Stimulated activated CD8-positive, alpha-beta memory T cell treated with anti-CD3 and anti-CD28 coated beads, Interleukin-15, amount 100 ng/mL, for 4 hours (primary cell): ENCODE measurements at regions not wholly inside any gene's neighbourhood (a gene's known extent, or its start where the extent isn't known, plus 50 kb on each side); places are given as distances from the start of the nearest gene placed in this dataset.
"Not testable (repeated sequence)": the region's sequence is repeated elsewhere in the genome, so short reads cannot be mapped to it uniquely, and the experiment has no call there.

Experiments used
- DNase-seq, 2 donors: peaks; one replicate each; pipeline ENCODE4 v3.0.0-alpha.2; 2020; ENCODE audit warnings: low read depth in 2 of 2

GRCh38 chr1:25171013-25171412, 61.3 kb downstream of the SYF2 start:
- DNase-seq = not testable (repeated sequence)

DNA sequence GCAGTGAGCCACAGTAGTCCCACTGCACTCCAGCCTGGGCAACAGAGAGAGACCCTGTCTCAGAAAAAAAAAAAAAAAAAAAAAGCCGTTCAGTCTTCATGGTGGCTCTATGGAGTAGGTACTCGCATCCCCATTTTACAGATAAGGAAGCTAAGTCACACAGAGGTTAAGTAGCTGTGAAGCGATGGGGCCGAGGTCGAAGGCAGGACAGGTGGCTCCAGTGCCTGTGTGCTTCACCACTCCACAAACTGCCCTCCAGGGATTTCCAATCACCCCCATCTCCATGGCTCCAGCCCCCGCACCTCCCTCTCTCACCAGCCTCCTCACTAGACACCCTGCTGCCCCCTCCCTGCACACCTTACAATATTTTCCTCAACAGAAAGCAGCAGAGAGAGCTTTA, 61.9 kb downstream of the SYF2 start:
- DNase-seq = no peak

GRCh38 chr1:25169610-25170009, 62.7 kb downstream of the SYF2 start:
- no peak for DNase-seq

DNA sequence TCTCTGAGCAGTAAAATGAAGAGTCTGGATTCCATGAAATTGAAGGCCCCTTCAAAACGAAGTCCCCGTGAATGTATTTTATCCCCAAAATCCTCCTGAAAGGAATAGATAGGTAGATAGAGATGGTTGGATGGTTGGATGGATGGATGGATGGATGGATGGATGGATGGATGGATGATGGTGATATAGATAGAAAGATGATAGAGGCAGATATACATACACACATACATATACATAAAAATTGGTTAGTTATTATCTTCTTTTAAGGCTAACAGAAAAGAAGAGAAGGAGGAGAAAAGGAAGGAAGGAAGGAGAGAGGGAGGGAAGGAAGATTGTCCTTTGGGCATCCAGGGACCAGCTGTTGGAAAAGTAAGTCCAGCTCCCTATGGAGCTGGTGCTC, 63.1 kb downstream of the SYF2 start:
- DNase-seq = no peak

DNA sequence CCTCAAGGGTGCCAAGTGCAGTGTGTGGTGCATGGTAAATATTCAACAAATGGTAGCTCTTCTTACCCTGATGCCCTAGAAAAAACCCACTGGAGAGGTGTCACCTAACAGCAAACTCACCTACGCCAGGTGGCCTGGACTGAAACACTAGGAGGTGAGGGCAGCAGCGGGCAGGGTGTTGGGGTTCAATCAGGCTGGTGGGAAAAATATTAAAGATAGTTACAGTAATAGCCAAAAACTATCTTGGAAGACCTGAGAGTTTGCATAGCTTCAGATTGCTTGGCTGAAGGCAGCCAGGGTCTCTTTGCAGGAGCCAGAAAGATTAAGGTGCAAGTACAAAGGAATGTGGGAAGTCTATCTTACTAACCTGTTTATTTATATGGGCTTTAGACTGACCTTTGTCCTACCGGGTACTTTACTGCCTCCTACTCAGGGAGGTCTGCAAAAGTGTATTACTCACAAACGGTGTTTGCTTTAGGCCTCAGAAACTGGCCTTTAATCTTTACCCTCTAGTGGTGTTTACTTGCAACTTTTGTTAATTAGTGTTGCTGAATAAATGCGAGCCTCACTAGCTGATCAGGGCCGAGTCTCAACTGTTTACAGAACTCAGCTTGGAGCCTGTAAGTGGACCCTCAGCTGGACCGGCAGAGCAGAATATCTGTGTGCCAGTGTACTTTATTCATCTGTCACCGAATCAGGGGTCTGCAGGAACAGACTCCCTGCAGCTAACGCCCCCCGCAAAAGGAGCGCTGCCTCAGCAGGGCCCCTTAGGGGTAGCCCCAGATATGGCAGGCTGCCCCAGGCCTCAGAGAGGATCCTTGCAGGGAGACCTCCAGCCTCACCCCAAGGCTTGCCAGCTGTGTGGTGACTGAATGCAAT, 63.9 kb downstream of the SYF2 start:
- no peak for DNase-seq

GRCh38 chr1:25167269-25168192, 64.8 kb downstream of the SYF2 start:
- no peak for DNase-seq

- no peak for DNase-seq
Observed at GRCh38 chr1:25166847-25167246, 65.5 kb downstream of the SYF2 start.

DNA sequence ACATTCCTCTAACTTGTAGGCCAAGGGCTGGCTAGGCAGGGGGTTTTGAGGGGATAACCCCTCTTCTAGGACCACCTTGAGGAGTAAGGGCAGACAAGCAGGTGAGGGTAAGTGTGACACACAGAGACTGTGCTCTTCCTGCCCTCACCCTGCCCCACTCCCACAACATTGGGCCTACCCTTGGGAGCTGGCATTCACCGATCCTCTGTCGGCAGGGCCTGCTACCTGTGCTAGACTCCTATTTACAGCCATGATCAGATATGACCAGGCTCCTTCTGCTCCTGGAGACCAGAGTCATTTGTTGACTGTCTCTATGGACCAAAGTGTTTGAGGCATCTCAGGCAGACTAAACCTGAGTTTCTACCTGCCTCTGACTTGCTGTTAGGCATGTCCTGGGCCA, 68.3 kb downstream of the SYF2 start:
- DNase-seq = no peak

- no peak for DNase-seq
Observed at GRCh38 chr1:25161981-25162380, 70.3 kb downstream of the SYF2 start.

- no peak for DNase-seq
Observed at GRCh38 chr1:25157846-25158245, 74.5 kb downstream of the SYF2 start.

DNA sequence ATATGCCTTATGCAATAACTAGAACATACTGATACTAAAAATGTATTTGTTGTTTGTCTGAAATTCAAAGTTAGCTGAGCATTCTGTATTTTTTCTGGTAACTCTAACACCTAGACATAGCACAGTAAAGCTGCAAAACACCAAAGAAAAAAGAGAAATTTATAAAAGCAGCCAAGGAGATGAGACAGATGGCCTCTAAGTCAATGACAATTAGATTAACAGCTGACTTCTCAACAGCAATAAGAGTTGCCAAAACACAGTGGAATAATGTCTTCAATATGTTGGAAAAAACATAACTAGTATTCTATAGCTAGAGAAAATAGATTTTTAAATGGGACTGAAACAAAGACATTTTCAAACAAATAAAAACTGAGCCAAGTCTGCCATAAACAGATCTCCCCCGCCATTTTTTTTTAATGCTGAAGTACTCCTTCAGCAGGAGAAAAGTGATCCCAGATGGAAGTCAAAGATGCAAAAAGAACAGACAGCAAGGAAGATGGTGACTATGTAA, 81.3 kb downstream of the SYF2 start:
- DNase-seq = no peak

- DNase-seq = no peak
Observed at GRCh38 chr1:25148673-25149300, 83.5 kb downstream of the SYF2 start.

DNA sequence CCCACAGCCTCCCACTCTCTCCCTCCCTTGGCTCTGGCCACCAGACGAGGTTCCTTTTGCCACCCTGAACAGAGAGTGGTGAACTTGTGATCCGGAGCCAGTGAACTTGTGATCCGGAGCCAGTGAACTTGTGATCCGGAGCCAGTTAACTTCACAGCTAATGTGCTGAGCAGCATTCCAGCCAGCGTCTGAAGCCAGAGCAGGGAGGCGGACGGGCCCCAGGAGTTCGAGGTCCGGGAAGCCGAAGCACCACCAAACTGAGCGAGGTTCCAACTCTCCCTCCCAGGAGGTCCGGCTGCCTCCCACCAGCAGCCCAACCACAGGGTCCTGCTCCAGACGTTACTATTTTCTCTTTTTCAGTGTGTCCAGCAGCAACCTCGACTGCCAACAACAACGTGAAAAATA, 85.8 kb downstream of the SYF2 start:
- DNase-seq = no peak

DNA sequence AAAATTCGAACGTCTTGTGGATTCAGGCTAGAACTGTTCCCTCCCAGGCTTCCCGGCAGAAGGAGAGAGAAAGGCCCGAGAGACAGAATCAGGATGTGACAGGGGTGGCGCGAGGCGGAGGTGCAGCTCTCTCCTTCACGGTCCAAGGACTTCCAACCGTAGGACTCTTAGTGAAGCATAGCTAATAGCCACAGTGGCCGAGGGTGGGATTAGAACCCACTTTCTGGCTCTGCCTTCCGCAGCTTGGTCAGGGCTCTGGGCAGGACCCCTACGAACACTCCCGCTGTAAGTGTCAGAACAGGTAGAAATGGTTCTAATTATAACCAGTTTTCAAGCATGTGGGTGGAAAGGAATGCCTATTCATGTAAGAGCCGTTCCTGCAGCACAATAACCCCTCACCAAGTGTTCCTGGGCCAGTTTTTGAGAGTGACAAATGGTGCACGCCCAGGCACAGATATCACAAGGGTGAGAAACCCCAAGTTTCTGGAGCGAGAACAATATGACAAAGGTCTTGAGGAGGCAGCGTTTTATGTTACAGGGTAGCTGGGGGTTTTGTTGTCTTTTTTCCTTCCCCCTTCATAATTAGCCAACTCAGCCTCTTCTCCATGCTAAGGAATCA, 86.4 kb downstream of the SYF2 start:
- DNase-seq = no peak

- DNase-seq = no peak
Observed at GRCh38 chr1:25140073-25140797, 92.1 kb downstream of the SYF2 start.

- no peak for DNase-seq
Observed at GRCh38 chr1:25137521-25138395, 94.5 kb downstream of the SYF2 start.

DNA sequence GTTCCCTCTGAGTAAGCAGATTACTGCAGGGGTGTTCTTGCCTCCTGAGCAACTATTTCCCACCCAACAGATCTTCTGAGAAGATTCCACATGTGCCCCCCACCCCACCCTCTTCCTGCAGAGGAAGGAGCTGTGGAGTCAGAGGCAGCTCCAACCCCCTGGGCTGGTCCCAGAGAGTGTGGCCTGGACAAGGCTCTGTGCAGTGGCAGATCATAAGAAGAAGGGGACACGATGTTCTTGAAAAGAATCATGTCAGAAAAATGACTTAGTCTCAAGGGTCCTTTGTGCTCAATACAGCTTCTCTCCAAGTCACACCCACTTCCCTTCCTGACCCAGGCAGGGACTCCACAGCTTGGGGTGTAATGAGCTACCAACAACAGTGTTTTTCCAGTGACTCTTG, 95.2 kb downstream of the SYF2 start:
- DNase-seq = no peak

DNA sequence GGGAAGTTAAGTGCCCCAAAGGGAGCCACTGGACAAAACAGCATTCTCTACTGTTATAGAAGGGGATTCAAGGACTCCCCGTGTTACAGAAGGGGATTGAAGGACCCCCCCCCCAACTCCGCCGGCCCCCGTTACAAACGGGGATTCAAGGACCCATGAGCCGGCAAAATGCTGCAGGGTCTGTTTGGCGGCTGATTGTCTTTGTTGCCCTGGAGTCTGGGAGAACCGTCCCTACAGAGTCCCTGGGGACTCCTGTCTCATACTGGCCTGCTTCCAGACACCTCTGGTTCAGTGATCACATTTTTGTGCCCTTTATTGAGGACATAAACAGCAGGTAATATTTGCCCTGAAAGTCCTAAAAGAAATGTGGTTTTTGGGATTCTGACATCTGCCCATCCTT, 96.4 kb downstream of the SYF2 start:
- no peak for DNase-seq

GRCh38 chr1:25134801-25135461, 97.4 kb downstream of the SYF2 start:
- DNase-seq = no peak
